Activated CD4-positive, alpha-beta T cell treated with anti-CD3 and anti-CD28 coated beads, Interleukin-2, amount 10 ng/mL, durations not matched to agents 24 days and 14 days (primary cell): ENCODE measurements at regions not wholly inside any gene's neighbourhood (a gene's known extent, or its start where the extent isn't known, plus 50 kb on each side); places are given as distances from the start of the nearest gene placed in this dataset.

ENCODE experiments used
- DNase-seq: peaks from one replicate; pipeline ENCODE4 v3.0.0; 2022
- H3K27ac Mint-ChIP-seq: one replicate; pipeline ENCODE4 v1.8.0; 2022; ENCODE audit warnings: mild to moderate bottlenecking, mixed read lengths
- H3K27me3 Mint-ChIP-seq: one replicate; pipeline ENCODE4 v1.8.0; 2022; ENCODE audit warnings: mixed read lengths
- H3K36me3 Mint-ChIP-seq: one replicate; pipeline ENCODE4 v1.8.0; 2022; ENCODE audit warnings: low read depth, mild to moderate bottlenecking, mixed read lengths
- H3K4me1 Mint-ChIP-seq: one replicate; pipeline ENCODE4 v1.8.0; 2021; ENCODE audit warnings: mixed read lengths
- H3K4me3 Mint-ChIP-seq: one replicate; pipeline ENCODE4 v1.8.0; 2022; ENCODE audit warnings: mild to moderate bottlenecking, moderate library complexity, mixed read lengths
- H3K9me3 Mint-ChIP-seq: one replicate; pipeline ENCODE4 v1.8.0; 2021; ENCODE audit warnings: mixed read lengths
- intact Hi-C: fragments of 100-400 bp; cut with micrococcal nuclease; formaldehyde crosslinking; loops from one replicate; pipeline ENCODE4 v1.15.1; 2023

DNA sequence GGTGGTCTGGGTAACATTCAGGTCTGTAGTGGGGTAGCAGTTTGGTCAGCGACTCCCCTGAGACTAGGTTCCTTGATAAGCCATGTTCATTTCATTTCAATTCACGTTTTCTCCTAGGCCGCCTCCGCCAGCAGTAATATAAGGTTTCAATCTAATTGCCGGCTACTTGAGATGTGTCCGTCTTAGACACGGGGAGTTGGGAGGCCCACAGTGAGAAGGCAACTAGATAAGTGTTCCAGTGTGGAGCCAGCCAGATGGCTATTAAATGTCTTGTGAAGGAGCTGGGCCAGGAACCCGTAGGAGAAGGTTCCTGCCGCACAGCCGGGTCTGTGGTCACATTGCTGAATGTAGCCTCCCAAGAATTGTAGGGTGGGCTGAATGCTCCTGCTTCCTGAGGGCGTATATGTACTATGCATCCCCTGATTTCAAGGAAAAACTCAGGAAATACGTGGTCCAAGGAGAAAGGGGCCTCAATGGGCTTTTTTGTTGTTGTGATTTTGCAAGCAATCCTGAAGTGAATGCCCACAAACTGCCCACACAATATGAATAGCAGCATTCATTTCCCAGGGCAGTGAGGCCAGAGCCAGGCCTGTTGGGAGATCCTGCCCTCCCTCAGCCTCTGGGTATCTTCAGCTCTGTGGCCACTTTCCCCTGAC, 220.6 kb upstream of the RPL34 start:
- Mint-ChIP-seq H3K27ac (no peak overlapping the region), H3K27me3 (peaks cover 2% of the 10 kb centered on the region), H3K9me3 (no peaks in the 10 kb centered on the region), H3K36me3 (no peaks in the 10 kb centered on the region), H3K4me1 (peaks cover 6% of the 10 kb centered on the region), H3K4me3 (no peak overlapping the region)
- intact Hi-C loops: no loop called here
- peak; percentile 48 for DNase-seq

DNA sequence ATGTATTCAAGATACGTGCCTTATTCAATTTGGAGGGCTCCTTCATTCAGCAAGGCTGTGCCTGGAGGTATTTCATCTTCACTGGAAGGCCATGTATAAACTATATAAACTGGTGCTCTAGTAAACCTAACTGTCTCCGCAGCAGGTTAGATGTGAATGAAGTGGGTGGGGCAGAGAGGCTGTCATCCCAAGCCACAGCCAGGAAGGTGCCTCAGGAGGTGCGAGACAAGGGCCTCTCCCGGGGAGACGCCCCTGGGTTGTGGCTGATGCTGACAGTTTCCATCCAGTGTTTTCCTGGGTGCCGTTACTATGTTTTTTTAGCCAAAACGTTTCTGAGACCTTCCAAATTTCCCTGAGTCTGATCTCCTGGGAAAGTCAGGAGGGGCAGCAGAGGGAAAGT, 221.5 kb upstream of the RPL34 start:
- H3K27ac Mint-ChIP-seq: no peak overlapping the region
- H3K4me1 Mint-ChIP-seq: peaks cover 6% of the 10 kb centered on the region
- intact Hi-C loops: no loop called here
- peak; percentile 45 for DNase-seq
- no peaks in the 10 kb centered on the region for H3K36me3 Mint-ChIP-seq
- H3K9me3 Mint-ChIP-seq: no peaks in the 10 kb centered on the region
- no peak overlapping the region for H3K4me3 Mint-ChIP-seq
- peaks cover 2% of the 10 kb centered on the region for H3K27me3 Mint-ChIP-seq

DNA sequence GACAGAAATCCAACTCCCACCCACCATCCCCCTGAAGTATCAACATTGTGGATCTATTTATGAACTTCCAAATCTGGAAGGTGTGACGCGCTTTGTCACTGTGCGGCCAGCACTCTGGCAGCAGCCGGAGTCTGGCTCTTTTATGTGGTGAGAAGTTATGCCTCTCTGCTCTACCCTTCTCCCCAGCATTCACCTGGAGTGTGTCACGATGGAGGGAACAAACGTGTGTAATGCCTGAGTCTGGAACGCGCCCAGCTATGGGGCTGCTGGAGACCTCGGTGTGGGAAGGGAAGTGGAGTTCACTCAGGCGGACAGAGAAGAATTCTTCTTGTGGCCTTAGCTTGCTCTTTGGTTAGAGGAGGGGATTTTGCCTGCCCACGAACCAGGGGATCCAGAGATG, 222.1 kb upstream of the RPL34 start:
- intact Hi-C loops: no loop called here
- Mint-ChIP-seq H3K27me3 (peaks cover 2% of the 10 kb centered on the region), H3K9me3 (no peaks in the 10 kb centered on the region), H3K27ac (no peak overlapping the region), H3K4me3 (no peak overlapping the region), H3K4me1 (peaks cover 6% of the 10 kb centered on the region), H3K36me3 (no peaks in the 10 kb centered on the region)
- peak; percentile 55 for DNase-seq

DNA sequence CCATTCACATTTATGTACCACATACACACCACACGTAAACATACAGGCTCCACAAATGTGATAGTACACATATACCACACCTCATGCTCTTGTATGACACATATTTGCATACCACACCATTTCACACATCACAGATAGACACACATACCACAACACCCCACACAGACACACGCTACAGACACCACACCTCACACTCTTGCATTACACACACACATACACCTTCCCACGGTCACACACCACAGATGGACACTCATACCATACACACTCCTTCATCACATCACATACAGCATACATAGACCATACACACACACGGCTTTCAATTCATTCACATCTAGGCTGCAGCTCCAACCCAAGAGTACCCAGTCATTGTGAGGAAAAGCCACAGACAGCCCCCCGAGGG, 222.5 kb upstream of the RPL34 start:
- DNase-seq: peak; percentile 42
- intact Hi-C loops: no loop called here
- H3K27ac Mint-ChIP-seq: no peak overlapping the region
- H3K9me3 Mint-ChIP-seq: no peaks in the 10 kb centered on the region
- peaks cover 6% of the 10 kb centered on the region for H3K4me1 Mint-ChIP-seq
- H3K36me3 Mint-ChIP-seq: no peaks in the 10 kb centered on the region
- peaks cover 2% of the 10 kb centered on the region for H3K27me3 Mint-ChIP-seq
- no peak overlapping the region for H3K4me3 Mint-ChIP-seq

DNA sequence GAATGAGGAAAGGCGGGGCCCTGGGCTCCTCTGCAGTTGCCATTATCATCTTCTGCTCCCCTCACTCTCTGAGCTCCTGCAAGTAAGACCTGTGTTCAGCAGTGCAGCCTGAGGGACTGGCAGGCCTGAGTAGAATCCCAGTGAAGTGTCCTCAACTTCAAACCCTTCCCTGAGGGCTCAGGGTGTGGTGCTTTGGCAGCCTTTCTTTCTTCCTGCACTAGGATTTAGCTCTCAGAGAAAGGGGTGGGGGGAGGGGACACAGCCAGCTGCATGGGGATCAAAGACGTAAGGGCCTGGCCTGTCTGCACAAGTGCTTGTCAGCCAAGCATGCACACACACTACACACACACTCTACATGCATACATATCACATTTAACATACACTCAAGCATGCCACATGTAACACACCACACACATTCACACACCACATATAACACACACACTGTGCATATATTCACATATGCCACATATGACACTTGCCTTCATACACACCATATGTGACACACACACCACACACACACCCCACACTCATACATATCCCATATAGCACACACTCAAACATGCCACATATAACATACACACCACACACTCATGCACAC, 223.4 kb upstream of the RPL34 start:
- Mint-ChIP-seq H3K27ac (no peak overlapping the region), H3K4me1 (peaks cover 6% of the 10 kb centered on the region), H3K27me3 (peaks cover 2% of the 10 kb centered on the region), H3K4me3 (no peak overlapping the region), H3K36me3 (no peaks in the 10 kb centered on the region), H3K9me3 (no peaks in the 10 kb centered on the region)
- DNase-seq: peak; percentile 52
- intact Hi-C loops: no loop called here

DNA sequence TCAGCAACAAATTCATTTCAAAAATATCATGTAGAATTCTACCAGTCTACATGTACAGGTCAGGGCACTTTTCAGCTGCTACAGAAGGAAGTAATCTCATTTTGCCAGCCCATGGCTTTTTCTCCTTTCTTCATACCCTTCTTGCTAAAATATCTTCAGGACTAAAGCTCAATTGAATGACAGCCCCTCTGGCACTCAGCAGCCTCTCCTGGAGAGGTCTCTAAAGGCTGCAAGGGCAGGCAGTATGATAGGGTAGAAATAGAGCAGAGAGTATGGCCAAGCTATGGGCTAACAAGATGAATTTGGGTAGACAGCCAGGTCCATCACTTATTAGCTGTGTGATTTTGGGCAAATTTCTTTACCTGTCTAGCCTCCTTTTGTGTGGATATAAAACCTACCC, 224.6 kb upstream of the RPL34 start:
- Mint-ChIP-seq H3K36me3 (no peaks in the 10 kb centered on the region), H3K27me3 (peaks cover 9% of the 10 kb centered on the region), H3K4me3 (no peak overlapping the region), H3K27ac (no peak overlapping the region), H3K9me3 (no peaks in the 10 kb centered on the region), H3K4me1 (peaks cover 6% of the 10 kb centered on the region)
- DNase-seq: peak; percentile 51
- intact Hi-C loops: no loop called here

DNA sequence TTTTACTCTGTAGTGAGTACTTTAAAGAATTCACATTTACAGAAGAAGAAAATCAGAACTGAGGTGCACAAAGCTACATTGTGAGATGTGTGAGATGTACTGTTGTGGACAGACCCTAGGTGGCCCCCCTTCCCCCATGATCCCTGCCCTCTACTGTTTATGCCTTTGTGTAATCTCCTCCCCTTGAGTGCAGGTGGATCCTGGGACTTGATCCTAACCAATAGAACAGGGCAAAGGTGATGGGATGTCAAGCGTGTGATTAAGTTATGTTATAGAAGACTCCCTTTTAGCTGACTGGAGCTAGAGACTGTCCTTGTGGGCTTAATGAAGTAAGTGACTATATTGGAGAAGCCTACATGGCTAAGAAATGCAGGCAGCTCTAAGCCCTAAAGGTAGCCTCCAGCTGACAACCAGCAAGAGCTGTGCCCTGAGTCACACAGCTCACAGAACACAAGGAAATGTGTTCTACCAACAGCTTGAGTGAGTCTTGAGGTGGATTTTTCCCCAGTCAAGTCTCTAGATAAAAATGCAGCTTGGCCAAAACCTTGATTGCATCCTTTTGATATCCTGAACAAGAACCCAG, 225.2 kb upstream of the LEF1 start:
- Mint-ChIP-seq H3K9me3 (no peaks in the 10 kb centered on the region), H3K27ac (no peak overlapping the region), H3K27me3 (peaks cover 17% of the 10 kb centered on the region), H3K4me3 (no peak overlapping the region), H3K36me3 (no peaks in the 10 kb centered on the region), H3K4me1 (peaks cover 6% of the 10 kb centered on the region)
- DNase-seq: peak; percentile 53
- intact Hi-C loops: no loop called here

DNA sequence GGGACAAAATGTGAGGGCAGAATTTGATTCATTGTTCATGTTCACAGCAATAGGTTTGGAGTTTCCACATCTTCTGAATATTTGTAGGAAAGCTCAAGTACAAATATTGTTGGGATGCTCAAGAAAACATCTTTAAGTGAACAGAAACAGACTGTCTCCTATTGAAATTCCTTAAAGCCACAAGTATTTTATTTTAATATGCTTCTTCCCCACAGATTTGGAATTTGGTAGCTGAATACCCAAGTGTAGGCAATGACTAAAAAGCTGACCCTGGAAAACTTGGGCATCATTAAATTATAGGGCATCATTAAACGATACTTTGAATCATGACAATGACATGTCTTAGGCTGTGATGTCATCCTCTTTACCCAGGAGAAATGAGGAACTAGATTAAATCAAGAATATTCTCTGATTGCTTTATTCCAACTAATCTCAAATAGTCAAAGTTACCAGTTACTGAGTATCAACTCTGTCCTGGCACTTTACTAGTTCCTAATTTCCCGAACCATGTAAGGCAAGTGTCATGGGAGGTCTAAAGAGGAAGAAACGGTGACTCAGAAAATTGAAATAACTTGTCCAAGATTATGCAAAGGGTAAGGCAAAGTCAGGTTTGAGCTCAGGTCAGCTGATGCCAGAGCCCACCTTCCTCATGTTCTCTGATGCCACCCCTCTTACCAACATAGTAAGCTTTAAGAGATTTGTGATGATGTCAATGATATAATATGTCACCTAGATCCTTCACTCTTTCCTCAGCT, 223.1 kb upstream of the LEF1 start:
- Mint-ChIP-seq H3K9me3 (no peaks in the 10 kb centered on the region), H3K27ac (no peak overlapping the region), H3K36me3 (no peaks in the 10 kb centered on the region), H3K27me3 (peaks cover 33% of the 10 kb centered on the region), H3K4me3 (no peak overlapping the region), H3K4me1 (peaks cover 6% of the 10 kb centered on the region)
- DNase-seq: no peak
- intact Hi-C loops: no loop called here

DNA sequence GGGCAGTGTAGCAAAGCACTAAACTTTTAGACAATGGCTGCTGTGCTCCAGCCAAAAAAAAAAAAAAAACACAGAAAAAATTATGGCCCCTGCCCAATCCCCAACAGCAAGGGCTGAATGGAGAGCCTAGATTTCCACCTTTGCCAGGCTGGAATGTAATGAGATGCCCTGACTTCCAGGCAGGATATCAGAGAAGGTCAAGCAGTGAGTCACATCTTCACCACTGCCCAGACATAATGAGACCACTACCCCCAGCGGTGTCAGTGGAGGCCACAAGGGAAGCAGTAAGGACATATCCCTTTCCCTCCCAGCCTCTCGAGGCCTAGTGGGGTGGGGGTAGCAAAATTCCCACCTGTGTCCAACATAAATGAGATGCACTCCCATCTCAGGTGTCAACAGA, 216.3 kb upstream of the LEF1 start:
- Mint-ChIP-seq H3K4me1 (peaks cover 1% of the 10 kb centered on the region), H3K4me3 (no peak overlapping the region), H3K27me3 (peaks cover 31% of the 10 kb centered on the region), H3K36me3 (peaks cover 1% of the 10 kb centered on the region), H3K27ac (no peak overlapping the region), H3K9me3 (peaks cover 8% of the 10 kb centered on the region)
- intact Hi-C loops: no loop called here
- no peak for DNase-seq

DNA sequence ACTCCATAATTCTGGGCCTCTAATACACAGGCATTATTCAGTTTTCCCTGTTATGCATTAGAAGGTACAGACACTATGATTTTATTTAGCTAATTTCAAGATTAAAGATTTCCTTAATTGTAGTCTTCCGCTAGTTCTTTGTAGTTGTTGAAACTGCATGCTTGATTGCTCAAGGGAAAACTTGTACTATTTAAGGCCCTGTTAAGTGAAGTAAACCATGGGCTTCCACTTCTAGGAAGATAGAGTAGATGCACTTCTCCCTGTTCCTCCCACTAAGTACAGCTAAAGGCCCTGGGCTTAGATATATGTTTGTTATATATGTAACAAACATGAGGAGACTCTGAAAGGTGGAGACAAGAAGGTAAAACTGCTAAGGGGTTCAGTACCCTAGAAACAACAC, 215.8 kb upstream of the LEF1 start:
- Mint-ChIP-seq H3K27ac (no peak overlapping the region), H3K9me3 (peaks cover 8% of the 10 kb centered on the region), H3K36me3 (peaks cover 1% of the 10 kb centered on the region), H3K4me3 (no peak overlapping the region), H3K4me1 (peaks cover 1% of the 10 kb centered on the region), H3K27me3 (peaks cover 33% of the 10 kb centered on the region)
- intact Hi-C loops: no loop called here
- no peak for DNase-seq

DNA sequence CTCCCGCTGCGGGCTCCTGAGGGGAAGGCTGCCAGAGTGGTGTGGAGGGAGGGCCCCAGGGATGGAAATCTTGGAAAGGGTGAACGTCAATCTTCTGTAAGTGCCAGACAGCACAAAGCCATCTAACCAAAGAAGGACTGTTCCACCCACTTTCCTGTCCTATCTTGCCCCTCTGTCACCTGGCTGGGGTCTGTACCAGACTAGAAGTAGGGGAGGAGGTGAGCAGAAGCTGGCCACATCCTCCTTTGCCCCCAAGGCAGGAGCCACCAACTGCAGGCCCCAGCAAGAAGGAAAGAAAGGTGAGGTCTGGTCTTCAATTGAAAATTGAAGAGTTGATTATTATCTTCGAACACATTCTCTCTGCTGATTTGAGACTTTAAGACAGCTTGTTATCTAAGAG, 214.4 kb upstream of the LEF1 start:
- intact Hi-C loops: no loop called here
- Mint-ChIP-seq H3K4me3 (no peak overlapping the region), H3K4me1 (peaks cover 1% of the 10 kb centered on the region), H3K27me3 (peaks cover 23% of the 10 kb centered on the region), H3K36me3 (peaks cover 1% of the 10 kb centered on the region), H3K9me3 (peaks cover 8% of the 10 kb centered on the region), H3K27ac (no peak overlapping the region)
- no peak for DNase-seq

DNA sequence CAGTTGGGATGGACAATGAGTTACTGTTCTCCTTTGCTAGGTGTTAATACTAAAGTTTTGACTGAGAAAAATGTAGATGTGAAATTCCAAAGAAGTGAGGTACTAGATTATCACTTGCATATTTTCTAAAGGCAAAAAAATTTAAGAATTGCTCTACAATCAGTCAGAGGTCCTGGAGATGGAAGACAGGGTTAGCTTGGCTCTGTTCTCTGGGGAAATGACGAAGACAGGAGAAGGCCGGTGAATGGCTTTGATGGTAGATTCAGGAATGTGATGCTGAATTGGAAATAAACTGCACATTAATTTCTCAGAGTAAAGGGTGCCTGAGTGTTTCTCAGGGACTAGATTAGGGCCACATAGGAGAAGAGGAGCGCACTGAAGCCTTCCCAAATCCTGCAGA, 214.0 kb upstream of the LEF1 start:
- Mint-ChIP-seq H3K27me3 (peaks cover 22% of the 10 kb centered on the region), H3K27ac (no peak overlapping the region), H3K36me3 (peaks cover 1% of the 10 kb centered on the region), H3K4me3 (no peak overlapping the region), H3K4me1 (peaks cover 1% of the 10 kb centered on the region), H3K9me3 (peaks cover 8% of the 10 kb centered on the region)
- no peak for DNase-seq
- intact Hi-C loops: no loop called here

DNA sequence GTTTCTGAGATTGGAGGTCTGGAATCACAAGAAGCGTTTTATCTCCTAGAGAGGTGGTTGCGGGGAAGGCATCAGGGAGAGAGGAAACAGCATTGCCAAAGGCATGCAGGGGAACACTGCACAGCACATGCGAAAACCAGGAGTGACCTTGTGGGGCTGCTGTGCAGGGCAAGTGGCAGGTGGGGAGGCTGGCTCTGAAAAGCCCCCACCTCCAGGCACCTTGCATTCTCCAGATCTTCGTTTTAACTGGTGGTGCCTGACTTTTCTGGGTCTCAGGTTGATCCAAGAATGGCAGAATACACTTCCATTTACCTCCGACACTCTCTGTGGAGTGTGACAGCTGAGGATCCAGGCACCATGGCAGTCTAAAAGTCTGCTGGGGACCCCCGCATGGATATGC, 209.4 kb upstream of the LEF1 start:
- no peak for DNase-seq
- no peak overlapping the region for H3K4me3 Mint-ChIP-seq
- H3K9me3 Mint-ChIP-seq: no peaks in the 10 kb centered on the region
- peaks cover 4% of the 10 kb centered on the region for H3K4me1 Mint-ChIP-seq
- H3K27ac Mint-ChIP-seq: no peak overlapping the region
- H3K36me3 Mint-ChIP-seq: no peaks in the 10 kb centered on the region
- intact Hi-C loops: no loop called here
- peaks cover 13% of the 10 kb centered on the region for H3K27me3 Mint-ChIP-seq

DNA sequence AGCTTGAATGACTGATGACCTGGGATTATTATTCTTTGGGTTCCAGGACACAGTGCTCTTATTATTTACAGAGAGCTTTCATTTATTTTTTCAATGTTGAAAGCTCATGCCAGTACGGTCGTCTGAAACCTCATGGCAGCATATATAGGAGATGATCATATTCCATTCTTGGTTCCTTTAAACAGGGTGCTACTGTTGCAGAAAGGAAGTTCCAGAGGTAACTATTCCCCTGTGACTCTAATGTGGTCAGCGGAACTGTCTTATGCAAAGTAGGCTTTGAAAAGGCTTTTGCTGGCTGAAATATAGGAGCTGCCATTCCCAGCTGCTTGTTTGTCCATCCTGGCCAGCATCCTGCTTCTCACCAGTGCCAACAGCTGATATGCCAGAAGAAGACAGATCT, 208.3 kb upstream of the LEF1 start:
- H3K4me3 Mint-ChIP-seq: no peak overlapping the region
- peaks cover 10% of the 10 kb centered on the region for H3K27me3 Mint-ChIP-seq
- no peak for DNase-seq
- no peaks in the 10 kb centered on the region for H3K36me3 Mint-ChIP-seq
- peaks cover 12% of the 10 kb centered on the region for H3K4me1 Mint-ChIP-seq
- no peaks in the 10 kb centered on the region for H3K9me3 Mint-ChIP-seq
- intact Hi-C loops: no loop called here
- H3K27ac Mint-ChIP-seq: no peak overlapping the region
